ENCODE measurements at regions not wholly inside any gene's neighbourhood (a gene's known extent, or its start where the extent isn't known, plus 50 kb on each side); places are given as distances from the start of the nearest gene placed in this dataset.

GRCh38 chr7:1286946-1287645 lies 54.4 kb downstream of the UNCX start:
- TF ChIP-seq CTCF (IDR thresholded peaks at IDR 0.05; ENCODE audit: control extremely low read depth, extremely low read depth, low read depth, missing control alignments): no peak
- POLR2A ChIA-PET: no interaction called here
- CTCF ChIA-PET: no interaction called here
- no peak for DNase-seq (ENCODE audit: extremely low spot score)

GRCh38 chr7:1287752-1288201 lies 55.1 kb downstream of the UNCX start:
- POLR2A ChIA-PET: no interaction called here
- CTCF ChIA-PET: no interaction called here
- DNase-seq (ENCODE audit: extremely low spot score): no peak
- no peak for TF ChIP-seq CTCF (IDR thresholded peaks at IDR 0.05; ENCODE audit: control extremely low read depth, extremely low read depth, low read depth, missing control alignments)

- ChIA-PET CTCF (no interaction called here), POLR2A (no interaction called here)
- no peak for DNase-seq (ENCODE audit: extremely low spot score)
- TF ChIP-seq CTCF (IDR thresholded peaks at IDR 0.05; ENCODE audit: control extremely low read depth, extremely low read depth, low read depth, missing control alignments): no peak
These were observed 55.8 kb downstream of the UNCX start for GRCh38 chr7:1288390-1288995.

- CTCF ChIA-PET: no interaction called here
- POLR2A ChIA-PET: no interaction called here
- TF ChIP-seq CTCF (IDR thresholded peaks at IDR 0.05; ENCODE audit: control extremely low read depth, extremely low read depth, low read depth, missing control alignments): no peak
- no peak for DNase-seq (ENCODE audit: extremely low spot score)
These were observed 56.4 kb downstream of the UNCX start for GRCh38 chr7:1288996-1289551.

GRCh38 chr7:1289666-1290025 lies 57.0 kb downstream of the UNCX start:
- ChIA-PET POLR2A (no interaction called here), CTCF (no interaction called here)
- no peak for DNase-seq (ENCODE audit: extremely low spot score)
- TF ChIP-seq CTCF (IDR thresholded peaks at IDR 0.05; ENCODE audit: control extremely low read depth, extremely low read depth, low read depth, missing control alignments): no peak

GRCh38 chr7:1290026-1290678 lies 57.5 kb downstream of the UNCX start:
- no peak for DNase-seq (ENCODE audit: extremely low spot score)
- ChIA-PET POLR2A (no interaction called here), CTCF (no interaction called here)
- no peak for TF ChIP-seq CTCF (IDR thresholded peaks at IDR 0.05; ENCODE audit: control extremely low read depth, extremely low read depth, low read depth, missing control alignments)

Data from GM10248 (cell line).